Activated T-cell treated with anti-CD3 and anti-CD28 coated beads, Interleukin-2, amount 50 U/mL, for 24 hours (primary cell): ENCODE measurements at regions not wholly inside any gene's neighbourhood (a gene's known extent, or its start where the extent isn't known, plus 50 kb on each side); places are given as distances from the start of the nearest gene placed in this dataset.

Source experiments
- DNase-seq: peaks from one replicate; pipeline ENCODE4 v3.0.0-alpha.2; 2020
- H3K27ac Mint-ChIP-seq: 2 replicates; pipeline ENCODE4 v1.8.0; 2020; ENCODE audit warnings: mild to moderate bottlenecking, mixed read lengths
- H3K27me3 Mint-ChIP-seq: 2 replicates; pipeline ENCODE4 v1.8.0; 2020; ENCODE audit warnings: mixed read lengths
- H3K36me3 Mint-ChIP-seq: 2 replicates; pipeline ENCODE4 v1.8.0; 2020; ENCODE audit warnings: low read depth, mixed read lengths
- H3K4me1 Mint-ChIP-seq: 2 replicates; pipeline ENCODE4 v1.8.0; 2020; ENCODE audit warnings: low read depth, mixed read lengths
- H3K4me3 Mint-ChIP-seq: 2 replicates; pipeline ENCODE4 v1.8.0; 2020; ENCODE audit warnings: mild to moderate bottlenecking, moderate library complexity, mixed read lengths
- H3K9me3 Mint-ChIP-seq: 2 replicates; pipeline ENCODE4 v1.8.0; 2020; ENCODE audit warnings: mixed read lengths

- Mint-ChIP-seq H3K4me3 (no peak overlapping the region), H3K9me3 (no peaks in the 10 kb centered on the region), H3K27ac (no peak overlapping the region)
Measured at GRCh38 chr3:182620723-182621434, 172.4 kb upstream of the ATP11B start.

GRCh38 chr3:182621435-182622240 is 171.7 kb upstream of the ATP11B start:
- Mint-ChIP-seq H3K4me1 (no peaks in the 10 kb centered on the region), H3K9me3 (no peaks in the 10 kb centered on the region), H3K4me3 (no peak overlapping the region), H3K27me3 (peaks cover 22% of the 10 kb centered on the region), H3K36me3 (no peaks in the 10 kb centered on the region), H3K27ac (no peak overlapping the region)
- no peak for DNase-seq

More at GRCh38 chr3:182620723-182621434, 172.4 kb upstream of the ATP11B start:
- Mint-ChIP-seq H3K36me3 (no peaks in the 10 kb centered on the region), H3K4me1 (no peaks in the 10 kb centered on the region), H3K27me3 (peaks cover 22% of the 10 kb centered on the region)
- DNase-seq, result no peak

- peaks cover 22% of the 10 kb centered on the region for H3K27me3 Mint-ChIP-seq
- no peak overlapping the region for H3K27ac Mint-ChIP-seq
- no peaks in the 10 kb centered on the region for H3K4me1 Mint-ChIP-seq
Measured at GRCh38 chr3:182622241-182622545, 171.1 kb upstream of the ATP11B start.

GRCh38 chr3:182626484-182627467 is 166.5 kb upstream of the ATP11B start:
- H3K9me3 Mint-ChIP-seq, result no peaks in the 10 kb centered on the region
- peaks cover 7% of the 10 kb centered on the region for H3K27me3 Mint-ChIP-seq
- H3K36me3 Mint-ChIP-seq, result no peaks in the 10 kb centered on the region

More at GRCh38 chr3:182622241-182622545, 171.1 kb upstream of the ATP11B start:
- DNase-seq, result no peak
- no peak overlapping the region for H3K4me3 Mint-ChIP-seq
- H3K9me3 Mint-ChIP-seq, result no peaks in the 10 kb centered on the region
- no peaks in the 10 kb centered on the region for H3K36me3 Mint-ChIP-seq

DNA sequence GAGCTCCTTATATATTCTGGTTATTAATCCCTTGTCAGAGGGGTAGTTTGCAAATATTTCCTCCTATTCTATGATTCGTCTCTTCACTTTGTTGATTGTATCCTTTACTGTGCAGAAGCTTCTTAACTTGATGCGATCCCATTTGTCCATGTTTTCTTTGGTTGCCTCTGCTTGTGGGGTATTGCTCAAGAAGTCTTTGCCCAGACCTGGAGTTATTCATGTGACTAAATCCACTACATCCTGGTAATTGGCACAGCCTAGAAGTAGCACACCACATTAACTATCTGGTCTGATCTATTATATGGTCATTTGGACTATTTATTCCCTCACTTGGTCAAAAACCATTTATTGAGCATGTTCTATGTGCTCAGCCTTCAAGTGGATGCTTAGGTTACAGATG is 164.8 kb upstream of the ATP11B start:
- Mint-ChIP-seq H3K36me3 (no peaks in the 10 kb centered on the region), H3K9me3 (no peaks in the 10 kb centered on the region), H3K27me3 (peaks cover 5% of the 10 kb centered on the region), H3K4me1 (no peaks in the 10 kb centered on the region), H3K27ac (no peak overlapping the region), H3K4me3 (no peak overlapping the region)
- no peak for DNase-seq

More at GRCh38 chr3:182626484-182627467, 166.5 kb upstream of the ATP11B start:
- Mint-ChIP-seq H3K27ac (no peak overlapping the region), H3K4me1 (no peaks in the 10 kb centered on the region), H3K4me3 (no peak overlapping the region)
- DNase-seq, result no peak

DNA sequence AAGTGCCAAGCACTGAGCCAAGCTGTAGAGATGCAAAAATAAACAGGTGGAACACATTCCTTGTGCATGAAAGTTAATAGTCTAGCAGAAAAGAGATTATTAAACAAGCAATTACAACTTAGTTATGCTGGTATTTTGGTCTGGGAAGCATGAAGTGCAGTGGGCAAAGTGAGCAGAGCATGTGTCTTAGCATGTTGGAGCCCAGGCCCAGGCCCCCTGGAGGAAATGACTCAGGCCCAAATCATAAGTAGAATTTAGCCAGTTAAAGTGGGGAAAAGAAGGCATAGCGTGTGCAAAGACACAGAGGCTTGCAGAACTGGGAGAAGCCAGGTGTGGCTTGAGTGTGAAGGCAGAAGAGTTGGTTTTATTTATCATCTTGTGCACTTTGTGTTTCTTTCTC is 163.8 kb upstream of the ATP11B start:
- no peak overlapping the region for H3K27ac Mint-ChIP-seq
- H3K4me1 Mint-ChIP-seq, result no peaks in the 10 kb centered on the region
- DNase-seq, result no peak
- H3K4me3 Mint-ChIP-seq, result no peak overlapping the region
- peaks cover 5% of the 10 kb centered on the region for H3K27me3 Mint-ChIP-seq
- no peaks in the 10 kb centered on the region for H3K36me3 Mint-ChIP-seq
- H3K9me3 Mint-ChIP-seq, result no peaks in the 10 kb centered on the region

DNA sequence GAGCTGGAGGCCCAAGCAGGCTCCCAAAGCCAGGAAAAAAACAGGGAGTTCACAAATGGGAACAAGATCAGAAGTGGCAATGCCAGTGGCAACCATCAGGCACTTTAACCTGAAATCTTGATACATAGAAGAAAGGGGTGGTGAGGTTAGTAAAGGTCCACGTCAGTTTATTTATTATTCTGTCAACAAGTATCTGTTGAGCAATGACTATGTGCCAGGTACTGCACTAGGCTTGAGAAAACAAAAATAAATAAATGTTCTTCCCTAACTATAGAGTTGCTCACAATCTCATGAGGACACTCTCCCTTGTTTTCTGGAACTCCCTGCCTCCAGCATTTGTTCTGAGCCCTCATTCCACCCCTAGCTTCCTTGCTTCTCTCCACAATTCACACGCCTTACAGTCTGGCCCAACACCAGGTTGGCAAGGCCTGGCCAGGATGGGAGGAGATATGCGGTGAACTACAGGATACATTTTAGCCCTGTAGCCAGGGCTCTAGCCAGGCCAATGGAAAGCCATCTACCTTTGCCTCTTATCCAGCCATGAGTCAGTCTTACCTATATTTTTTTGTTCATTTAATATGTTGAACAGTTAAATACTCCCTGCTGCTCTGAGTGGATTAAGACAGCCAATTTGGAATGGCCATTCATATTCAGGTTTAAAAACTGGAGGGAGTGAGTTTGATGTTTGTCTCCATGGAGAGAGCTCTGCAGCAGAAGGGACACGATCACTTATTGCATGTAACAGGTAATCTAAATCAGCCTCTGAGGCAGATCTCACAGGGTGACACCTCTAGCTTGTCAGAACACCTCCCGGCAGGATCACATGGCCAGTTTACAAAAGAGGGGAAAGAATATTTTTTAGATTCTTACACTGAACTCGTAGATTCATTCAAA is 161.9 kb upstream of the ATP11B start:
- Mint-ChIP-seq H3K27me3 (peaks cover 12% of the 10 kb centered on the region), H3K4me1 (no peaks in the 10 kb centered on the region), H3K4me3 (no peak overlapping the region), H3K36me3 (no peaks in the 10 kb centered on the region), H3K27ac (no peak overlapping the region), H3K9me3 (no peaks in the 10 kb centered on the region)
- no peak for DNase-seq

DNA sequence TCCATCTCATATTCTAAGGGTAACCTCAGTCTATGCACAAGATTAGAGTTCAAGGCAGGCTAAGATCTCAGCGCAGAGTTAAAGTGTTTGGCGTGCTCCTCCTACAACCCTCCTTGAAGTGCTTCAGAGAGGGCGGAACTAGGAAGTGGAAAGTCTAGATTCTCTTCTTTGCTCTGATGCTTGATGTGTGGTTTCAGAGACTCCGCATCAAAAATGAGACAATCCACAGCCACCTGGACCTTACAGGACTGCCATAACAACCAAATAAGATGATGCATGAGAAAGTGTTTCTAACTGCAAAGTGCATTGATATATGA is 161.3 kb upstream of the ATP11B start:
- no peaks in the 10 kb centered on the region for H3K4me1 Mint-ChIP-seq
- no peaks in the 10 kb centered on the region for H3K9me3 Mint-ChIP-seq
- no peak for DNase-seq
- no peak overlapping the region for H3K27ac Mint-ChIP-seq
- peaks cover 15% of the 10 kb centered on the region for H3K27me3 Mint-ChIP-seq
- H3K4me3 Mint-ChIP-seq, result no peak overlapping the region
- no peaks in the 10 kb centered on the region for H3K36me3 Mint-ChIP-seq

DNA sequence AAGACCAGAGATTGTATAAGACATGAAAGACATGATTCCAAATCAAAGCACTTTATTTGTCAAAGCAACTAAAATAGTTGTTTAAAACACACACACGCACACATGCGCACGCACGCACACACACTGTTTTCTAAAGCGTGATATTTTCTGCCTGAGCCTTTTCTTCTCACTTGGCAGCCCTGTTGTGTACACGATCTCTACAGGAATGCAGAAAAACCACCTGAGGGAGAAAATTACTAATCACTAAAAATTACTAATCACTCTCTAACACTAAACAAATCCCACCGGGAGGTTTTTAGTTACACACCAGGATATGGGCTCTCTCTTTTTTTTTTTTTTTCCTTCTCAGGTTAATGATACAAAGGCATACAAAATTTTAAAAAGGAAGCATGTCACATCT is 160.1 kb upstream of the ATP11B start:
- Mint-ChIP-seq H3K9me3 (no peaks in the 10 kb centered on the region), H3K36me3 (no peaks in the 10 kb centered on the region), H3K4me3 (no peak overlapping the region), H3K4me1 (no peaks in the 10 kb centered on the region), H3K27me3 (peaks cover 19% of the 10 kb centered on the region), H3K27ac (no peak overlapping the region)
- no peak for DNase-seq

DNA sequence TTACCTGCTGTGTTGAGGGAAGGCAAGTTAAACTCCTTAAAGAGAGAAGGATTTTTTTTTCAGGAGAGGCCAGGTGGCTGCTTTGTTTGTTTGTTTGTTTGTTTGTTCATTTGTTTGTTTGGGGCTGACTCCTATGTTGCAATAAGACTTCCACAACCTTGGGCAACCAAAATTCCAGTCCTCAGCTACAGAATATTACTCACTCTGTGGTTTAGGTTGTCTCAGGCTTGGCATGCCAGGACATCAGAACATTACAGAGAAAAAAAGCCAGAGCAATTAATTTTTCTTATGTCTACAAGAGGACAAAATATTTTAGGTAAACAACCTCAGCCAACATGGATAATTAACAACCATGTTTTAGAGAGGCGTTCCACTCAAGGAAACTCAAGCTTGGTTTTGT is 156.7 kb upstream of the ATP11B start:
- Mint-ChIP-seq H3K4me3 (no peak overlapping the region), H3K27ac (no peak overlapping the region), H3K27me3 (peaks cover 17% of the 10 kb centered on the region), H3K9me3 (no peaks in the 10 kb centered on the region), H3K4me1 (no peaks in the 10 kb centered on the region), H3K36me3 (no peaks in the 10 kb centered on the region)
- DNase-seq, result no peak

GRCh38 chr3:182637350-182638110 is 155.8 kb upstream of the ATP11B start:
- no peak overlapping the region for H3K4me3 Mint-ChIP-seq
- no peaks in the 10 kb centered on the region for H3K4me1 Mint-ChIP-seq
- no peaks in the 10 kb centered on the region for H3K36me3 Mint-ChIP-seq
- peaks cover 17% of the 10 kb centered on the region for H3K27me3 Mint-ChIP-seq
- DNase-seq, result no peak
- H3K9me3 Mint-ChIP-seq, result no peaks in the 10 kb centered on the region
- no peak overlapping the region for H3K27ac Mint-ChIP-seq

- no peak overlapping the region for H3K4me3 Mint-ChIP-seq
- no peak overlapping the region for H3K27ac Mint-ChIP-seq
- H3K36me3 Mint-ChIP-seq, result no peaks in the 10 kb centered on the region
- peaks cover 19% of the 10 kb centered on the region for H3K27me3 Mint-ChIP-seq
- H3K9me3 Mint-ChIP-seq, result no peaks in the 10 kb centered on the region
- peaks cover 7% of the 10 kb centered on the region for H3K4me1 Mint-ChIP-seq
- DNase-seq, result no peak
Measured at GRCh38 chr3:182644013-182644412, 149.3 kb upstream of the ATP11B start.

DNA sequence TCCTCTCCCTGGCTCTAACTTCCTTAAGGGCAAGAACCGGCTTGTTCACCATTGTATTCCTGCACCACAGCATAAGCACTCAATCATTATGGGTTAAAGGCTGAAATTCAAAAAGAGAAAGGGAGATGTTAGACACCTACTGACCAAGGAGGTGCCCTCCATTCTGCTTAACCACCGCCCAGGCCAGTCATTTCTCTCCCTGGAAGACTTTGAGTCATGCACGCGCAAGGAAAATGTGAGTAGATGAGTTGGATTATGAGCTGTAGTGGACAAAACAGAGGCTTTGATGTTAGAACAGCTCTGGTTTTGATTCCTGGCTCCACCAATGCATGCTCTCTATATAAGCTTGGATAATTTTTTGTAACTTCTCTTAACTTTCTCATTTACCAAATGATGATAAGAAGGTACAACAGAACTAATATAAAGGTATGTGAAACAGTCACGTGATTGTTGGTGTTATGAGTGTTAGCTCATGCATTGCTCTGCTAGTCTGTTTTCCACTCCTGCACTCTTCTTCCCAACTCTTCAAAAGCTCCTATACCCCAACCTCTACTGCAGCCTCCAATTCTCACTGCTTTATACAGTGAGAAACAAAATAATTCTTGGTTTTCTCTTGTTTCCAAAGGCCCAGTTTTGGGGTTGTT is 148.4 kb upstream of the ATP11B start:
- Mint-ChIP-seq H3K4me1 (peaks cover 7% of the 10 kb centered on the region), H3K27ac (no peak overlapping the region), H3K36me3 (no peaks in the 10 kb centered on the region), H3K9me3 (no peaks in the 10 kb centered on the region), H3K4me3 (no peak overlapping the region), H3K27me3 (peaks cover 19% of the 10 kb centered on the region)
- no peak for DNase-seq
